CD8-positive, alpha-beta memory T cell (primary cell): ENCODE measurements at regions not wholly inside any gene's neighbourhood (a gene's known extent, or its start where the extent isn't known, plus 50 kb on each side); places are given as distances from the start of the nearest gene placed in this dataset.
"Not testable (repeated sequence)": the region's sequence is repeated elsewhere in the genome, so short reads cannot be mapped to it uniquely, and the experiment has no call there.

Experiments
- CTCF ChIA-PET: fragments of 350-600 bp; sonication (Branson Sonifier 250); formaldehyde crosslinking; loops from one replicate; lab custom pipeline; 2021; ENCODE audit warnings: antibody characterized with exemption; lab: Charles Lee
- POLR2A ChIA-PET: fragments of 350-600 bp; sonication (Branson Sonifier 250); formaldehyde crosslinking; loops from one replicate; lab custom pipeline; 2021; ENCODE audit warnings: antibody characterized with exemption; lab: Charles Lee
- DNase-seq, 5 donors: peaks; one replicate each; pipeline versions ENCODE4 v3.0.0 to v3.0.0-alpha.2; 2020 to 2022; ENCODE audit warnings: mixed read lengths in 1 of 5
- H3K27ac ChIP-seq: one replicate; pipeline ENCODE4 v1.7.0; 2013; ENCODE audit warnings: low read depth, mild to moderate bottlenecking, low read length, moderate library complexity
- H3K27me3 ChIP-seq: 2 replicates; pipeline ENCODE4 v1.7.0; 2013; ENCODE audit warnings: low read length, mild to moderate bottlenecking; ENCODE audit not compliant: insufficient read depth, poor library complexity, severe bottlenecking
- H3K36me3 ChIP-seq: 2 replicates; pipeline ENCODE4 v1.7.0; 2013; ENCODE audit warnings: mild to moderate bottlenecking, low read length, moderate library complexity; ENCODE audit not compliant: insufficient read depth
- H3K4me1 ChIP-seq: 2 replicates; pipeline ENCODE4 v1.7.0; 2013; ENCODE audit warnings: mild to moderate bottlenecking, low read length, moderate library complexity; ENCODE audit not compliant: insufficient read depth
- H3K4me3 ChIP-seq: 2 replicates; pipeline ENCODE4 v1.7.0; 2013; ENCODE audit warnings: mild to moderate bottlenecking, low read length
- H3K9me3 ChIP-seq: 2 replicates; pipeline ENCODE4 v1.7.0; 2013; ENCODE audit warnings: mild to moderate bottlenecking, low read length
- H3K27ac Mint-ChIP-seq, 8 donors: one replicate each; pipeline ENCODE4 v1.8.0; 2020 to 2021; ENCODE audit warnings: mixed read lengths in 8 of 8, mild to moderate bottlenecking in 6 of 8, inconsistent platforms in 3 of 8, moderate library complexity in 3 of 8
- H3K27me3 Mint-ChIP-seq, 2 donors: one replicate each; pipeline ENCODE4 v1.8.0; 2020 to 2021; ENCODE audit warnings: mixed read lengths in 2 of 2, mild to moderate bottlenecking in 1 of 2, moderate library complexity in 1 of 2
- H3K36me3 Mint-ChIP-seq, 3 donors: one replicate each; pipeline ENCODE4 v1.8.0; 2020 to 2021; ENCODE audit warnings: mixed read lengths in 3 of 3, inconsistent platforms in 1 of 3, mild to moderate bottlenecking in 1 of 3
- H3K4me1 Mint-ChIP-seq, 3 donors: one replicate each; pipeline ENCODE4 v1.8.0; 2020 to 2021; ENCODE audit warnings: mixed read lengths in 3 of 3, inconsistent platforms in 1 of 3, mild to moderate bottlenecking in 1 of 3
- H3K4me3 Mint-ChIP-seq, 7 donors: one replicate each; pipeline ENCODE4 v1.8.0; 2020 to 2021; ENCODE audit warnings: mixed read lengths in 7 of 7, mild to moderate bottlenecking in 6 of 7, moderate library complexity in 4 of 7, inconsistent platforms in 2 of 7
- H3K9me3 Mint-ChIP-seq, 5 donors: one replicate each; pipeline ENCODE4 v1.8.0; 2020 to 2022; ENCODE audit warnings: mixed read lengths in 5 of 5, mild to moderate bottlenecking in 3 of 5, moderate library complexity in 2 of 5, inconsistent platforms in 1 of 5

DNA sequence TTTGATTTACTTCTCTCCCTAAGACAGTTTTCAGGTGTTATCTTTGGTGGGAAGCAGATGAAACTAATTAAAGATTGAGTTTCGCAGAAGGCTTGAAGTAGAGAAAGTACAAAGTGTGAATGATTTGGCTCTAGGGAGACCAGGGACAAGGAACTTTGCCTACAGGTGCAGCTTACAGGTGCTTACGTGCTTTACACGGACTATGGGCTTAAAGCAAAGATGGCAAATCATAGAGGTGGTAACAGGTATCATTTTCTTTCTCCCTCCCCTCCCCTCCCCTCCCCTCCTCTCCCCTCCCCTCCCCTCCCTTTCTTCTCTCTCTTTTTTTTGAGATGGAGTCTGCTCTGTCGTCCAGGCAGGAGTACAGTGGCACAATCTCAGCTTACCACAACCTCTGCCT is 136.3 kb downstream of the SLC35B3 start:
- H3K36me3 ChIP-seq = no peaks in the 10 kb centered on the region
- POLR2A ChIA-PET = no interaction called here
- no peak for DNase-seq
- Mint-ChIP-seq H3K36me3 (no peaks in the 10 kb centered on the region), H3K4me1 (no peaks in the 10 kb centered on the region), H3K27ac (no peak overlapping the region), H3K27me3 (peaks cover 7 to 8% of the 10 kb centered on the region in 2 donors), H3K4me3 (no peak overlapping the region), H3K9me3 (peaks cover 0 to 3% (median 0%) of the 10 kb centered on the region in 5 donors)
- no peaks in the 10 kb centered on the region for H3K27me3 ChIP-seq
- H3K4me3 ChIP-seq = no peak overlapping the region
- no peaks in the 10 kb centered on the region for H3K9me3 ChIP-seq
- no peak overlapping the region for H3K27ac ChIP-seq
- CTCF ChIA-PET = no interaction called here
- H3K4me1 ChIP-seq = no peaks in the 10 kb centered on the region

DNA sequence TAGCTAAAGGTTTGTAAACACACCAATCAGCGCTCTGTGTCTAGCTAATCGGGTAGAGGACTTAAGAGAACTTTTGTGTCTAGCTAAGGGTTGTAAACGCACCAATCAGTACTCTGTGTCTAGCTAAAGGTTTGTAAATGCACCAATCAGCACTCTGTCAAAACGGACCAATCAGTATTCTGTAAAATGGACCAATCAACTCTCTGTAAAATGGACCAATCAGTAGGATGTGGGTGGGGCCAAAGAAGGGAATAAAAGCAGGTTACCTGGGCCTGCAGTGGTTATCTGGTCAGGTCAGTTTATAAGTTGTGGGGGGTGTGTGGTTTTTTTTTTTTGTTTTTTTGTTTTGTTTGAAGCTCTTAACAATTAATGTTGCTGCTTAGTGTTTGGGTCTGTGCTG is 152.4 kb downstream of the SLC35B3 start:
- H3K27me3 Mint-ChIP-seq, H3K4me1 Mint-ChIP-seq, H3K4me1 ChIP-seq, H3K27ac Mint-ChIP-seq, H3K36me3 Mint-ChIP-seq, H3K4me3 ChIP-seq, POLR2A ChIA-PET, H3K27me3 ChIP-seq, H3K27ac ChIP-seq, DNase-seq, H3K36me3 ChIP-seq, H3K9me3 Mint-ChIP-seq, CTCF ChIA-PET, H3K9me3 ChIP-seq, H3K4me3 Mint-ChIP-seq: not testable (repeated sequence)

DNA sequence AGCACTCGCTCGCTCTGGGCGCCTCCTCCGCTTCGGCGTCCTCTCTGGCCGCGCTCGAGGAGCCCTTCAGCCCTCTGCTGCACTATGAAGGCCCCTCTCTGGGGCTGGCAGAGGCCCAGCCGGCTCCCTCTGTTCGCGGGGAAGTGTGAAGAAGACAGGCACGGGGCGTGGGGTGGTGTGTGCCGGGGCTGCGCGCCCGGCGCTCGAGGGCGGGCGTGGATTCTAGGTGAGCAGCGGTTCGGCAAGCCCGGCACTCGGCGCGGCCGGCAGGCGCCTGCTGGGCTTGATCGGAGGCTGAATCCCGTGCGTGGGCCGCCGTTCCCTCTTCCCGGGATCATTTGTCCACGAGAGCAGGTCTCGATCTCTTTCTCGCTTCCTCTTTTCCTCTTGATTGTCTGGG is 153.0 kb downstream of the SLC35B3 start:
- Mint-ChIP-seq H3K27ac (no peak overlapping the region), H3K27me3 (peaks cover 0 to 4% of the 10 kb centered on the region in 2 donors), H3K36me3 (no peaks in the 10 kb centered on the region), H3K9me3 (peaks cover 0 to 2% (median 0%) of the 10 kb centered on the region in 5 donors), H3K4me1 (peaks cover 0 to 7% (median 0%) of the 10 kb centered on the region in 3 donors), H3K4me3 (no peak overlapping the region)
- no peak for DNase-seq
- H3K4me1 ChIP-seq = no peaks in the 10 kb centered on the region
- no peaks in the 10 kb centered on the region for H3K9me3 ChIP-seq
- H3K27ac ChIP-seq = no peak overlapping the region
- CTCF ChIA-PET = no interaction called here
- POLR2A ChIA-PET = no interaction called here
- H3K4me3 ChIP-seq = no peak overlapping the region
- H3K27me3 ChIP-seq = no peaks in the 10 kb centered on the region
- H3K36me3 ChIP-seq = no peaks in the 10 kb centered on the region

DNA sequence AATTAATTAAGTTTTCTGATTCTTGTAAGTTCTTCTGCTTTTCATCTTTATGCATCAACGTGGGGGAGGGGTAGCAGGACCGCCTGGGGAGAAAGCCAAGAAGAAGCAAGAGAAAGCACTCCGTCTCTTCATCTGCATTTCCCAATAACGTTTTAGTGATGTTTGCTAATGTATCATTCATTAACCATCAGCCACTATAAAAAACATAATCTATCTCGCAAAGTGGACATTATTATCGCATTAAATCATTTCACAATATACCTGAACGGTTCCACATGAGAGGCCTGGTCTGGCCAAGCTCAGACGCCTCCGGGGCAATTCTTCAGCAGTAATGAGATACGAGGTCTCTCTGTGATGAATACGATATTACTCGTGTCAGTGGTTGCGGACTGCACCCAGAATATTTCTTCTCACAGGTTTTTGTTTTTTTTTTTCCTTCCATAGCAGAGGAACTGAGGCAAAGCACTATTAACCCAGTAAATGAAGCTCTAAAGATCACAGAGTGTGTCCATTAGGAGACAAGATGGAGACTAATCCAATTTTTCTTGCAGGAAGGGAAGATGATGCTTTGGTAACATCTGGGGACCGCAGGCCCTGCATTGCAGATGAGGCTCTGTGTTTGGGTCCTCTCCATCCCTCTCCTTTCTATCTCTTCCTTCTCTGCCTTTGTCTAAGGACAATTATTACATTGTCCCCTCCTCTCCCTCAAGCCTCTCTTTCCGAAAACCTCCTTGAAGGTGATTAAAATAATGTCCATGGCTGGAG is 156.1 kb downstream of the SLC35B3 start:
- ChIA-PET CTCF (no interaction called here), POLR2A (no interaction called here)
- Histone ChIP-seq H3K36me3 (no peaks in the 10 kb centered on the region), H3K27me3 (no peaks in the 10 kb centered on the region), H3K4me1 (no peaks in the 10 kb centered on the region), H3K27ac (no peak overlapping the region), H3K9me3 (no peaks in the 10 kb centered on the region), H3K4me3 (no peak overlapping the region)
- DNase-seq = no peak
- H3K36me3 Mint-ChIP-seq = no peaks in the 10 kb centered on the region
- H3K27me3 Mint-ChIP-seq = peaks cover 0 to 4% of the 10 kb centered on the region in 2 donors
- peaks cover 0 to 7% (median 0%) of the 10 kb centered on the region in 3 donors for H3K4me1 Mint-ChIP-seq
- peaks cover 0 to 2% (median 0%) of the 10 kb centered on the region in 5 donors for H3K9me3 Mint-ChIP-seq
- H3K4me3 Mint-ChIP-seq = no peak overlapping the region
- no peak overlapping the region for H3K27ac Mint-ChIP-seq

DNA sequence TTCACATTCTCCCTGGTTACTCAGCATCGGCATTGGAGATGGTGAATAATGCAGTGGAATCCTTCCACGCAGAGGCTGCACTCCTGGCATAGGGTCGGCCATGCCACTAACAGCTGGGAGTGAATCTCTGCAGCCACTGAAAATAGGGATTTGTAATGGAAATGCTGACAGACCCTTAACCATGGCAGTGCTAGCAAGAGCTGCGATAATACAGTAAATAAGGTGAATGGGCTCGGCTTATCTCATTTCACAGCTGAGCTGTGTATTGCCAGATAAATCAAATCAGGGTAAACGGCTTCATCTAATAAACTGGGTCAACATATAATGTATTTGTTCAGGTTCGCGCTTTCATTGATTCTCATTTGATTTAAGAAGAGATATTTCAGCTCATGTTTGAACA is 156.8 kb downstream of the SLC35B3 start:
- no peak overlapping the region for H3K4me3 ChIP-seq
- H3K36me3 Mint-ChIP-seq = no peaks in the 10 kb centered on the region
- no peak overlapping the region for H3K27ac ChIP-seq
- H3K27me3 ChIP-seq = no peaks in the 10 kb centered on the region
- POLR2A ChIA-PET = no interaction called here
- H3K27me3 Mint-ChIP-seq = peaks cover 0 to 4% of the 10 kb centered on the region in 2 donors
- peaks cover 0 to 7% (median 0%) of the 10 kb centered on the region in 3 donors for H3K4me1 Mint-ChIP-seq
- no peaks in the 10 kb centered on the region for H3K4me1 ChIP-seq
- H3K9me3 Mint-ChIP-seq = peaks cover 0 to 2% (median 0%) of the 10 kb centered on the region in 5 donors
- no peaks in the 10 kb centered on the region for H3K9me3 ChIP-seq
- no peak overlapping the region for H3K27ac Mint-ChIP-seq
- H3K36me3 ChIP-seq = no peaks in the 10 kb centered on the region
- CTCF ChIA-PET = no interaction called here
- DNase-seq = no peak
- no peak overlapping the region for H3K4me3 Mint-ChIP-seq

DNA sequence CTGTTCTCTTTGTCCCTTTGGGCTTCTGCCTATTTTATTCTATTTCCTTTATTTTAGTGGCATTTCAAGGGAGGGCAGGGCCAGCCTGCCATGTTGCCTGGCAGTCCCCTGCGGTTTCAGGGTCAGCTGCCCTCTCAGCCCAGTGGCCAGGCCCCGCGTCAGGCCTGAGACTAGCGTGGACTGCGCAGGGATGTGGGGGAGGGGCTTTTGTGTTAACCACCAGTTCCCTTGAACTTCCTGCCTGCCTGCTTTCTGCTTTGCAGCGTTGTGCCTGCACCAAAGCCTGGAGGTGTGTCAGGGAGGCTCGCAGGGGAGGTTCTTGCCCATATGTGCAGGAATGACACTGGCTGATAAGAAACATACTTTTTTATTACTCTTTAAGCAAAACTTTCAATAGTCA is 157.6 kb downstream of the SLC35B3 start:
- H3K27me3 ChIP-seq = no peaks in the 10 kb centered on the region
- Mint-ChIP-seq H3K9me3 (peaks cover 0 to 2% (median 0%) of the 10 kb centered on the region in 5 donors), H3K4me3 (no peak overlapping the region), H3K27me3 (peaks cover 0 to 4% of the 10 kb centered on the region in 2 donors), H3K36me3 (no peaks in the 10 kb centered on the region), H3K27ac (no peak overlapping the region), H3K4me1 (peaks cover 0 to 7% (median 0%) of the 10 kb centered on the region in 3 donors)
- no peaks in the 10 kb centered on the region for H3K9me3 ChIP-seq
- H3K4me3 ChIP-seq = no peak overlapping the region
- no peaks in the 10 kb centered on the region for H3K4me1 ChIP-seq
- POLR2A ChIA-PET = no interaction called here
- CTCF ChIA-PET = no interaction called here
- no peaks in the 10 kb centered on the region for H3K36me3 ChIP-seq
- no peak overlapping the region for H3K27ac ChIP-seq
- DNase-seq = no peak

DNA sequence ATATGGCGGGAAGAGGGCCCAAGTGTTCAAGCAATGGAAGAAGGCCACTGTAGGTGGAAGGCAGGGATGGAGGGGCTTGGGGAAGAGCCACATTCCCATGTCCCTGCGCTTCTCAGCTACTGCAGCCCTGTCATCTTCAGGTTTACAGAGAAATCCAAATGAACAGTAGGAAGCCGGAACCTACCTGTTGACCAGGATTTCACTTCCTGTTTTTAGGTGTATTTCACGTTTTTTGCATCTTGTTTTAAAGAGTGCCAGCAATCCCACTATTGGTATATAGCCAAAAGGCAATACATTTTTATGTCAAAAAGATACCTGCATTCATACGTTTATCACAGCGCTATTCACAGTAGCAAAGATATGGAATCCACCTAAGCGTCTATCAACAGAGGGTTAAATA is 159.2 kb downstream of the SLC35B3 start:
- H3K4me3 Mint-ChIP-seq = no peak overlapping the region
- Histone ChIP-seq H3K4me3 (no peak overlapping the region), H3K9me3 (no peaks in the 10 kb centered on the region), H3K27me3 (no peaks in the 10 kb centered on the region), H3K4me1 (no peaks in the 10 kb centered on the region), H3K27ac (no peak overlapping the region), H3K36me3 (no peaks in the 10 kb centered on the region)
- no peak for DNase-seq
- H3K27me3 Mint-ChIP-seq = peaks cover 0 to 7% of the 10 kb centered on the region in 2 donors
- ChIA-PET CTCF (no interaction called here), POLR2A (no interaction called here)
- H3K4me1 Mint-ChIP-seq = peaks cover 0 to 7% (median 0%) of the 10 kb centered on the region in 3 donors
- H3K27ac Mint-ChIP-seq = no peak overlapping the region
- peaks cover 0 to 2% (median 0%) of the 10 kb centered on the region in 5 donors for H3K9me3 Mint-ChIP-seq
- no peaks in the 10 kb centered on the region for H3K36me3 Mint-ChIP-seq

DNA sequence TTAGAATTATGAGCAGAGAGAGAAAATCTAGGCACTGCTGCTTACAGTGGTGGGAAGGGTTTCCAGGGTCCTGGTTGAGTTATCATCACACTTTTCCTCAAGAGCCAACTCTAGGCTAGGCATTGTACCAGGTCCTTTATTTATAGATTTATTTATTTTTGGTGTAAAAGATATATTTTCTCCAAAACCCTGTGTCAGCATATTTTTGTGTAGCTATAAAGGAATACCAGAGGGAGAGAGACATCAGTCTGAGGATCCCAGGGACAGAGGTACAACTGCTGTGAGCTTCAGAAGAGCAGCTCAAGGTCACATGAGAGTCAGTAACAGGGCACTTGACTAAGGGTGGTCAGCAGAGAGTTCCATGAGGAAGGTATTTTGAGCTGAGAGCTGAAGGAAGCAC is 159.7 kb downstream of the SLC35B3 start:
- peaks cover 0 to 2% (median 0%) of the 10 kb centered on the region in 5 donors for H3K9me3 Mint-ChIP-seq
- no peaks in the 10 kb centered on the region for H3K36me3 Mint-ChIP-seq
- CTCF ChIA-PET = no interaction called here

More for the DNA sequence above, 159.7 kb downstream of the SLC35B3 start:
- H3K4me3 ChIP-seq = no peak overlapping the region
- no peak for DNase-seq
- no peak overlapping the region for H3K27ac ChIP-seq
- no peaks in the 10 kb centered on the region for H3K36me3 ChIP-seq
- no peaks in the 10 kb centered on the region for H3K4me1 ChIP-seq
- no peak overlapping the region for H3K27ac Mint-ChIP-seq
- peaks cover 0 to 7% of the 10 kb centered on the region in 2 donors for H3K27me3 Mint-ChIP-seq
- H3K4me1 Mint-ChIP-seq = peaks cover 0 to 7% (median 0%) of the 10 kb centered on the region in 3 donors
- H3K9me3 ChIP-seq = no peaks in the 10 kb centered on the region
- POLR2A ChIA-PET = no interaction called here
- H3K4me3 Mint-ChIP-seq = no peak overlapping the region
- H3K27me3 ChIP-seq = no peaks in the 10 kb centered on the region
